ENCODE measurements at regions not wholly inside any gene's neighbourhood (a gene's known extent, or its start where the extent isn't known, plus 50 kb on each side); places are given as distances from the start of the nearest gene placed in this dataset.

DNA sequence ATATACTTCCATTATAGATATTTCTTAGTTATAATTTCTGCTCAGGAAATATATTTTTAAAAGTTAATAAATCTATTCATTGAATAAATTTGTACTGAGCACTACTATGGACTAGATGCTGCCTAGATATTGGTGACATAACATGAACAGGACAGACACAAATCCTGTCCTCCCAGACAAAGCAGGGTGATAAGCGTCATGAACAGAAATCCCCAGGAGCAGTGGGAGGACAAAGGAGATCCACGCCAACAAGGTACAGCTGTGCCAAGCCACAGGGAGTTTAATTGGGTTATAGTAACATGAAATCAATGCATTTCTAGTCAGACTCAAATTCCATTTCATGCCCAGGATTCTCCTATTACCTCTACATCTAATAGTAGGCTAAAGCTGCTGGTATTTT, 171.8 kb upstream of the CPNE8 start:
- no peak overlapping the region for H3K4me3 ChIP-seq (ENCODE audit: low read depth, low read length)
- TF ChIP-seq CTCF (IDR thresholded peaks at IDR 0.05; ENCODE audit: low read depth, low read length), result no peak
- DNase-seq (ENCODE audit: low read depth), result no peak

DNA sequence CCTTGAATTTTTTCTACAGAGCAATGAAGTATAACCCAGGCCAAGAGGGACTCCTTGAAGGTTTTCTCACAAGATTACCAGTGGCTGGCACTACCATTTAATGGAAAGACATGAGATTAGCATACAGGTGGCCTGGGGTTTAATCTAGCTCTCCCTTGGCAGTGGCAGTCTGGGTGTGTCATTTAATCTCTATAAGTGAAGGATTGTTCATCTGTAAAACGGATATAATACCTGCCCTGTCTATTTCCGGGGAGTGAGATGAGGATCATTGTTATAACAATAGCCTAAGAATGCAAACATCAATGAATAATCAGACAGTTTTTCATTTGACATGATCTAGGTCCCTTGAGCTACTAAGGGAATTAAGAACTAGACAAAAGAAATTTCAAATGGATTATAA, 168.7 kb upstream of the CPNE8 start:
- no peak overlapping the region for H3K4me3 ChIP-seq (ENCODE audit: low read depth, low read length)
- no peak for TF ChIP-seq MYC (IDR thresholded peaks at IDR 0.05; ENCODE audit: low read depth, low read length)
- TF ChIP-seq, protein P1, sequence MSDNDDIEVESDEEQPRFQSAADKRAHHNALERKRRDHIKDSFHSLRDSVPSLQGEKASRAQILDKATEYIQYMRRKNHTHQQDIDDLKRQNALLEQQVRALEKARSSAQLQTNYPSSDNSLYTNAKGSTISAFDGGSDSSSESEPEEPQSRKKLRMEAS (IDR thresholded peaks at IDR 0.05; ENCODE audit: low read depth, low read length), result no peak
- no peak for TF ChIP-seq CTCF (IDR thresholded peaks at IDR 0.05; ENCODE audit: low read depth, low read length)
- no peak for TF ChIP-seq POLR2A (IDR thresholded peaks at IDR 0.05; ENCODE audit: extremely low read depth, insufficient read length)
- no peak for DNase-seq (ENCODE audit: low read depth)

- no peak for TF ChIP-seq POLR2A (IDR thresholded peaks at IDR 0.05; ENCODE audit: extremely low read depth, insufficient read length)
- TF ChIP-seq MYC (IDR thresholded peaks at IDR 0.05; ENCODE audit: low read depth, low read length), result no peak
- no peak for TF ChIP-seq CTCF (IDR thresholded peaks at IDR 0.05; ENCODE audit: low read depth, low read length)
- TF ChIP-seq, protein P1 (IDR thresholded peaks at IDR 0.05; ENCODE audit: low read depth, low read length), result no peak
- no peak overlapping the region for H3K4me3 ChIP-seq (ENCODE audit: low read depth, low read length)
- no peak for DNase-seq (ENCODE audit: low read depth)
Observed at GRCh38 chr12:39072658-39073057, 167.3 kb upstream of the CPNE8 start.

DNA sequence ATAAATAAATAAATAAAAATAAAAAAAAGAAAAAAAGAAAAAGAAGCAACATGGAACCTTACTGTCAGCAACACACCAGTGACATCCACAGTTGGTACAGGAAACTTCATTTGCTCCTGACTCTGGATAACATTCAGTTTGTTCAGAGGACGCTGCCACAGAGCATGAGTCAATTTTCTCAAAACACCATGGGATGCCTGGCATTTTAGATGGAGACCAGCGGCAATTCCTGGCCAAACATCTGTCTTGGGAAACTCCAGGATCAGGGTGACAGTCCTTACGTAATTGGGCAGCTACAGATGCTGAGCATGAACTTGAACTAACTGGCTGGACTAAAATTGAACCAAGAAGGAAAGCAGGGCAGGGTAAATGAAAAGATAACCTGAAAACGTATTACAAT, 166.2 kb upstream of the CPNE8 start:
- TF ChIP-seq MYC (IDR thresholded peaks at IDR 0.05; ENCODE audit: low read depth, low read length) (no peak), POLR2A (IDR thresholded peaks at IDR 0.05; ENCODE audit: extremely low read depth, insufficient read length) (no peak), CTCF (IDR thresholded peaks at IDR 0.05; ENCODE audit: low read depth, low read length) (no peak)
- TF ChIP-seq, protein P1 (IDR thresholded peaks at IDR 0.05; ENCODE audit: low read depth, low read length), result no peak
- DNase-seq (ENCODE audit: low read depth), result no peak

GRCh38 chr12:39070775-39071174, 165.4 kb upstream of the CPNE8 start:
- DNase-seq (ENCODE audit: low read depth), result no peak
- H3K4me3 ChIP-seq (ENCODE audit: low read depth, low read length), result no peak overlapping the region
- TF ChIP-seq CTCF (IDR thresholded peaks at IDR 0.05; ENCODE audit: low read depth, low read length), result no peak
- no peak for TF ChIP-seq POLR2A (IDR thresholded peaks at IDR 0.05; ENCODE audit: extremely low read depth, insufficient read length)
- no peak for TF ChIP-seq MYC (IDR thresholded peaks at IDR 0.05; ENCODE audit: low read depth, low read length)
- TF ChIP-seq, protein P1 (IDR thresholded peaks at IDR 0.05; ENCODE audit: low read depth, low read length), result no peak

More for the DNA sequence above, 166.2 kb upstream of the CPNE8 start:
- no peak overlapping the region for H3K4me3 ChIP-seq (ENCODE audit: low read depth, low read length)

GRCh38 chr12:39065455-39065854, 160.1 kb upstream of the CPNE8 start:
- H3K4me3 ChIP-seq (ENCODE audit: low read depth, low read length), result no peak overlapping the region
- no peak for DNase-seq (ENCODE audit: low read depth)
- TF ChIP-seq POLR2A (IDR thresholded peaks at IDR 0.05; ENCODE audit: extremely low read depth, insufficient read length) (no peak), CTCF (IDR thresholded peaks at IDR 0.05; ENCODE audit: low read depth, low read length) (no peak), MYC (IDR thresholded peaks at IDR 0.05; ENCODE audit: low read depth, low read length) (no peak)
- TF ChIP-seq, protein P1 (IDR thresholded peaks at IDR 0.05; ENCODE audit: low read depth, low read length), result no peak

Measured in NB4 (cell line).